ENCODE measurements at regions not wholly inside any gene's neighbourhood (a gene's known extent, or its start where the extent isn't known, plus 50 kb on each side); places are given as distances from the start of the nearest gene placed in this dataset.

DNA sequence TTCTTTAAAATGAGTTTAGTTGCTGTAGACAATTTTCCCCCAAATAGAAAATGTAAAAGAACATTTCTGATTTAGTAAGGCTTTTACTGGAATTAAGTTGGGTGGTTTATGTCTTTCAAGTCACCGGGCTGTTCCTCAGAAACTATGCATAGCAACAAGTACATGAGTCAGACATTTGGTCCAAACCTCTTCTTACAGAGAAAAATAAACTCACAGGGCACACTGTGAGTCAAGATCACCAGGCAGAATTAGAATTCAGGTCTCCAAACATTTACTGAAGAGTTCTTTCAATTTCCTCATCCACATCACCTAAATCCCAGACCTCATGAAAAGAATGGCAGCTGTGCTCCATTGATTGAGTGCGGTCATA, 476.1 kb upstream of the SOX5 start:
- Histone ChIP-seq H3K9ac (ENCODE audit: low read length) (no peak overlapping the region), H3K79me2 (ENCODE audit: control insufficient read depth, insufficient read depth, low read length) (no peaks in the 10 kb centered on the region), H3K4me1 (ENCODE audit: control insufficient read depth in 2 of 2, insufficient read depth in 2 of 2, low read length in 2 of 2) (peaks cover 0 to 3% of the 10 kb centered on the region in 2 donors), H2AFZ (ENCODE audit: insufficient read depth, low read depth, low read length, poor library complexity, severe bottlenecking) (no peak overlapping the region), H3K27ac (ENCODE audit: low read length in 2 of 2) (no peak overlapping the region), H3K27me3 (replicated peaks in 1 of 4; ENCODE audit: control extremely low read depth in 1 of 4, control insufficient read depth in 3 of 4, insufficient read depth in 4 of 4, low read length in 3 of 4) (no peaks in the 10 kb centered on the region), H3K4me3 (ENCODE audit: control extremely low read depth in 1 of 5, extremely low read depth in 1 of 5, insufficient read depth in 1 of 5, low read depth in 2 of 5, low read length in 4 of 5) (no peak overlapping the region), H3K36me3 (replicated peaks in 1 of 2; ENCODE audit: control extremely low read depth in 1 of 2, control insufficient read depth in 1 of 2, extremely low read depth in 1 of 2, insufficient read depth in 2 of 2, low read length in 1 of 2) (no peaks in the 10 kb centered on the region), H3K9me3 (ENCODE audit: control extremely low read depth in 1 of 3, control insufficient read depth in 2 of 3, insufficient read depth in 1 of 3, low read length in 2 of 3) (peaks cover 0 to 1% (median 0%) of the 10 kb centered on the region in 3 donors), H4K20me1 (ENCODE audit: control insufficient read depth, insufficient read depth, low read length, poor library complexity, severe bottlenecking) (no peaks in the 10 kb centered on the region), H3K4me2 (replicated peaks; ENCODE audit: low read depth, low read length, poor library complexity, severe bottlenecking) (no peak overlapping the region)
- H3K4me3 Mint-ChIP-seq: no peak overlapping the region
- no peak for ATAC-seq (ENCODE audit: low read depth)
- CTCF ChIA-PET: interaction anchor here (1.0 kb wide), 1 partner anchor 17 kb away, joined by 3 read pairs; no protein-coding TSS in a partner anchor
- no peak overlapping the region for H3K27ac Mint-ChIP-seq
- TF ChIP-seq EZH2 (IDR thresholded peaks at IDR 0.05; ENCODE audit: borderline replicate concordance, insufficient read depth, low read depth, low read length, poor library complexity, severe bottlenecking): no peak
- TF ChIP-seq, protein P1, sequence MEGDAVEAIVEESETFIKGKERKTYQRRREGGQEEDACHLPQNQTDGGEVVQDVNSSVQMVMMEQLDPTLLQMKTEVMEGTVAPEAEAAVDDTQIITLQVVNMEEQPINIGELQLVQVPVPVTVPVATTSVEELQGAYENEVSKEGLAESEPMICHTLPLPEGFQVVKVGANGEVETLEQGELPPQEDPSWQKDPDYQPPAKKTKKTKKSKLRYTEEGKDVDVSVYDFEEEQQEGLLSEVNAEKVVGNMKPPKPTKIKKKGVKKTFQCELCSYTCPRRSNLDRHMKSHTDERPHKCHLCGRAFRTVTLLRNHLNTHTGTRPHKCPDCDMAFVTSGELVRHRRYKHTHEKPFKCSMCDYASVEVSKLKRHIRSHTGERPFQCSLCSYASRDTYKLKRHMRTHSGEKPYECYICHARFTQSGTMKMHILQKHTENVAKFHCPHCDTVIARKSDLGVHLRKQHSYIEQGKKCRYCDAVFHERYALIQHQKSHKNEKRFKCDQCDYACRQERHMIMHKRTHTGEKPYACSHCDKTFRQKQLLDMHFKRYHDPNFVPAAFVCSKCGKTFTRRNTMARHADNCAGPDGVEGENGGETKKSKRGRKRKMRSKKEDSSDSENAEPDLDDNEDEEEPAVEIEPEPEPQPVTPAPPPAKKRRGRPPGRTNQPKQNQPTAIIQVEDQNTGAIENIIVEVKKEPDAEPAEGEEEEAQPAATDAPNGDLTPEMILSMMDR (IDR thresholded peaks at IDR 0.05): no peak
- DNase-seq: no peak
- intact Hi-C loops (cut with micrococcal nuclease): no loop called here
- WGBS (ENCODE audit: insufficient coverage): 100% methylated on average over 1 of the region's 2 CpGs
- peaks cover 6% of the 10 kb centered on the region for H3K4me1 Mint-ChIP-seq
- POLR2A ChIA-PET: no interaction called here
- no peaks in the 10 kb centered on the region for H3K27me3 Mint-ChIP-seq
- peaks cover 3% of the 10 kb centered on the region for H3K9me3 Mint-ChIP-seq (ENCODE audit: insufficient read depth)

DNA sequence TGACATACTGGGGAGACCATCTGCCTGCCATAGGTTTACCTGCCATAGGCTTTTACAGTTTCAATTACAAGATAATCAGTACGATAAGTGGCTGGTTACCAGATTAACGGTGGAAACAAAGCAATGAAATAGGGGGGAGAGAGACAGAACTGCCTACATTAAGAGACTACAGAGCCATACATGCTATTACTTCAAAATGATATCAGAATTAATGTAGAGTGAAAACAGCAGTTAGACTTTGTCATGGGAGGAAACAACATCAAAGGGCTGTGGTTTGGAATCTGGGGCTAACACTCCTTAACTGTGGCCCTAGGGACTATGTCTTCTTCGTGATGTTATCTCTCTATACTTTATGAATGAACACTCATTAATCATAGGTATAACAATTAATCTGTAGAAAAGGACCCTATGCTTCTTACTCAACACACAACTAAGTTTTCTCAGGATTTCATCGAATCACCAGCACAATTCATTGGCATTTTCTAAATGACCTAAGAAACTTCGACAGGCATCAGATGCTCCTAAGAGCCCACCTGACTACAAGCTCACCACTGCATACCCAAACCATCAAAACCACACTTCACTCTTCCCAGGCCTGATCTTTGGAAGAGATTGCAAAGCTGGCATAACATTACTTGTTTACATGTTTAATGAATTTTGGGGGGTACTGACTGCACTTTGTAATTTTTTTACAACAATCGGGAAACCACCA, 475.6 kb upstream of the SOX5 start:
- Histone ChIP-seq H4K20me1 (ENCODE audit: control insufficient read depth, insufficient read depth, low read length, poor library complexity, severe bottlenecking) (no peaks in the 10 kb centered on the region), H3K27ac (ENCODE audit: low read length in 2 of 2) (no peak overlapping the region), H2AFZ (ENCODE audit: insufficient read depth, low read depth, low read length, poor library complexity, severe bottlenecking) (no peak overlapping the region), H3K4me3 (ENCODE audit: control extremely low read depth in 1 of 5, extremely low read depth in 1 of 5, insufficient read depth in 1 of 5, low read depth in 2 of 5, low read length in 4 of 5) (no peak overlapping the region), H3K9ac (ENCODE audit: low read length) (no peak overlapping the region), H3K4me1 (ENCODE audit: control insufficient read depth in 2 of 2, insufficient read depth in 2 of 2, low read length in 2 of 2) (peaks cover 0 to 3% of the 10 kb centered on the region in 2 donors), H3K79me2 (ENCODE audit: control insufficient read depth, insufficient read depth, low read length) (no peaks in the 10 kb centered on the region), H3K4me2 (replicated peaks; ENCODE audit: low read depth, low read length, poor library complexity, severe bottlenecking) (no peak overlapping the region), H3K27me3 (replicated peaks in 1 of 4; ENCODE audit: control extremely low read depth in 1 of 4, control insufficient read depth in 3 of 4, insufficient read depth in 4 of 4, low read length in 3 of 4) (no peaks in the 10 kb centered on the region), H3K9me3 (ENCODE audit: control extremely low read depth in 1 of 3, control insufficient read depth in 2 of 3, insufficient read depth in 1 of 3, low read length in 2 of 3) (peaks cover 0 to 1% (median 0%) of the 10 kb centered on the region in 3 donors), H3K36me3 (replicated peaks in 1 of 2; ENCODE audit: control extremely low read depth in 1 of 2, control insufficient read depth in 1 of 2, extremely low read depth in 1 of 2, insufficient read depth in 2 of 2, low read length in 1 of 2) (no peaks in the 10 kb centered on the region)
- POLR2A ChIA-PET: no interaction called here
- CTCF ChIA-PET: interaction anchor here (1.0 kb wide), 1 partner anchor 18 kb away, joined by 3 read pairs; no protein-coding TSS in a partner anchor
- ATAC-seq (ENCODE audit: low read depth) (no peak), DNase-seq (no peak)
- TF ChIP-seq, protein P1 (IDR thresholded peaks at IDR 0.05): no peak
- no peak for TF ChIP-seq EZH2 (IDR thresholded peaks at IDR 0.05; ENCODE audit: borderline replicate concordance, insufficient read depth, low read depth, low read length, poor library complexity, severe bottlenecking)
- 92% methylated on average over 2 of the region's 6 CpGs for WGBS (ENCODE audit: insufficient coverage)
- intact Hi-C loops (cut with micrococcal nuclease): no loop called here
- Mint-ChIP-seq H3K27ac (no peak overlapping the region), H3K9me3 (ENCODE audit: insufficient read depth) (peaks cover 3% of the 10 kb centered on the region), H3K4me3 (no peak overlapping the region), H3K4me1 (peaks cover 6% of the 10 kb centered on the region), H3K27me3 (no peaks in the 10 kb centered on the region)
